Tibial artery (tissue), 4 donors: ENCODE measurements at regions not wholly inside any gene's neighbourhood (a gene's known extent, or its start where the extent isn't known, plus 50 kb on each side); places are given as distances from the start of the nearest gene placed in this dataset.
"Not testable (repeated sequence)": the region's sequence is repeated elsewhere in the genome, so short reads cannot be mapped to it uniquely, and the experiment has no call there.

Experiments used
- DNase-seq, 2 donors: peaks; one replicate each; pipeline ENCODE4 v3.0.0-alpha.2; 2019
- H3K27ac ChIP-seq, 2 donors: fragments of 200-600 bp; sonication (generic) in 1 of 2; 1 replicate in 1 of 2; 2 replicates in 1 of 2; pipeline ENCODE4 v1.5.1; 2018 to 2019; ENCODE audit warnings: mild to moderate bottlenecking in 1 of 2
- H3K27me3 ChIP-seq, 2 donors: fragments of 200-600 bp; sonication (generic) in 1 of 2; one replicate each; pipeline versions ENCODE4 v1.5.1 to v1.6.0; 2016 to 2019
- H3K36me3 ChIP-seq, 3 donors: fragments of 200-600 bp; sonication (generic) in 2 of 3; one replicate each; pipeline ENCODE4 v1.5.1; 2016 to 2019; ENCODE audit warnings: mild to moderate bottlenecking in 2 of 3
- H3K4me1 ChIP-seq, 4 donors: fragments of 200-600 bp; sonication (generic) in 2 of 4; 1 replicate in 3 of 4; 2 replicates in 1 of 4; pipeline ENCODE4 v1.5.1; 2016 to 2019
- H3K4me3 ChIP-seq, 2 donors: fragments of 200-600 bp; sonication (generic) in 1 of 2; 1 replicate in 1 of 2; 2 replicates in 1 of 2; pipeline ENCODE4 v1.5.1; 2018 to 2019; ENCODE audit warnings: mild to moderate bottlenecking in 2 of 2
- H3K9me3 ChIP-seq, 3 donors: fragments of 200-600 bp; sonication (generic) in 1 of 3; one replicate each; pipeline ENCODE4 v1.5.1; 2016 to 2019
- intact Hi-C: fragments of 100-400 bp; cut with DNase I; formaldehyde crosslinking; loops from one replicate; pipeline ENCODE4 v1.15.0; 2023; ENCODE audit warnings: low total_unique reads
- TF ChIP-seq, protein P1 (sequence below), 2 experiments: fragments of 200-600 bp in 1 of 2; fragments of 450-650 bp in 1 of 2; IDR thresholded peaks; one replicate each; pipeline ENCODE4 v1.5.1; 2017 to 2019; ENCODE audit warnings: antibody characterized with exemption in 2 of 2, mild to moderate bottlenecking in 1 of 2, moderate library complexity in 1 of 2

DNA sequence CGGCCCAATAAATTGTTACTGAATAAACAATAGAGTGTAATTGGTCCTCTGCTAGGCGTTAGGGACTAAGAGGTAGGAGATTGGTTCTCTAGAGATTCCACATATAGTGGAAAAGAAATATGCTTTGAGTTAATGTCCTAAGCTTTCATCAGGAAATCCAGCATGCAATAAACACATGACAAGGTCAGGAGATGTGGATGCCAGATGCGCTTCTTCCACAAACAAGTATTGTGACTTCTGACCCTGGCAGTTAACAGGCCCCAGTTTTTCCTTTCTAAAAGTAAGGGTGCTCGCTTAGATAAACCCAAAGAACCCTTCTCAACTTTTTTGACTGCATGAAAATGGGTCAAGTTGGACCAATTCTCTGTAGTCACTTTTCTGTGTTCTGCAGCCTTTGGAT is 146.5 kb upstream of the SOX21 start:
- H3K9me3 ChIP-seq: no peaks in the 10 kb centered on the region
- peaks cover 0 to 4% of the 10 kb centered on the region in 2 donors for H3K27me3 ChIP-seq
- H3K36me3 ChIP-seq: no peaks in the 10 kb centered on the region
- TF ChIP-seq, protein P1, sequence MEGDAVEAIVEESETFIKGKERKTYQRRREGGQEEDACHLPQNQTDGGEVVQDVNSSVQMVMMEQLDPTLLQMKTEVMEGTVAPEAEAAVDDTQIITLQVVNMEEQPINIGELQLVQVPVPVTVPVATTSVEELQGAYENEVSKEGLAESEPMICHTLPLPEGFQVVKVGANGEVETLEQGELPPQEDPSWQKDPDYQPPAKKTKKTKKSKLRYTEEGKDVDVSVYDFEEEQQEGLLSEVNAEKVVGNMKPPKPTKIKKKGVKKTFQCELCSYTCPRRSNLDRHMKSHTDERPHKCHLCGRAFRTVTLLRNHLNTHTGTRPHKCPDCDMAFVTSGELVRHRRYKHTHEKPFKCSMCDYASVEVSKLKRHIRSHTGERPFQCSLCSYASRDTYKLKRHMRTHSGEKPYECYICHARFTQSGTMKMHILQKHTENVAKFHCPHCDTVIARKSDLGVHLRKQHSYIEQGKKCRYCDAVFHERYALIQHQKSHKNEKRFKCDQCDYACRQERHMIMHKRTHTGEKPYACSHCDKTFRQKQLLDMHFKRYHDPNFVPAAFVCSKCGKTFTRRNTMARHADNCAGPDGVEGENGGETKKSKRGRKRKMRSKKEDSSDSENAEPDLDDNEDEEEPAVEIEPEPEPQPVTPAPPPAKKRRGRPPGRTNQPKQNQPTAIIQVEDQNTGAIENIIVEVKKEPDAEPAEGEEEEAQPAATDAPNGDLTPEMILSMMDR (IDR thresholded peaks at IDR 0.05): no peak
- H3K4me3 ChIP-seq: no peak overlapping the region
- no peak overlapping the region for H3K27ac ChIP-seq
- DNase-seq: no peak
- peaks cover 0 to 3% (median 1%) of the 10 kb centered on the region in 4 donors for H3K4me1 ChIP-seq
- intact Hi-C loops: no loop called here

DNA sequence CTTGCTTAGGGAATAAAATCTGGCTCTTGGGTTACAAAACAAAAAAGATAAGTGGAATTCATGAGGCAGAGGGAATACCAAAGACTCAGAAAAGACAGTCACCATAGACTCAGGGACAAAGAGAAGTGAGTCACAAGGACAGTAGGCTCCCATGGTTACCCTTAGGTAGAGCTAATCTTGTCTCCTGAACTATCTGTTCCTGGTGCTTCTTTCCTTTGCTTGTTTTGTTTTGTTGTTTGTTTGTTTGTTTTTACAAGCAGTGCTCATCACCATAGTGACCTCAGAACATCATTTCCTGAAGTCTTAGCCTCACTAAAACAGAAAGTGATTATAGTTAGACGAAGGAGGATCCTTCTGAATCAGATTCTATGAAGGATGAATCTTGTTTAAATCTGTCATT is 142.3 kb upstream of the SOX21 start:
- H3K9me3 ChIP-seq: no peaks in the 10 kb centered on the region

DNA sequence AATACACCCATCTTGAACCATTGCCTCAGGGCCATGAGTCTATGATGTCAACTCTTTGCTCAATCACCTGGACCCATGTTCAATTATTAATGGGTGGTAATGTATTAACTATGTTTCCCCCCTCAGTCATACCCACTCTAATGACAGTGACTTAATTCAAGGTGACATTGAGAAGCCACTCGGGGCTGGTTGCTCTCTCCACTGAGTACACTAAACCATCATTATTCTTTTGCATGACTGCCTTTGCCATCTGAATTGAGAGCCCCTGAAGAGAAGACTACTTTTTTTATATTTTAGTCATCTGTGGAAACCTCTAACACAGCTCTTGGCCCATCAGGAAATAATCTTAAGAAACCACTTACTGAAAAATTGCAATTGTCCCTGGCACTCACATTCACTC is 139.2 kb upstream of the SOX21 start:
- TF ChIP-seq, protein P1 (IDR thresholded peaks at IDR 0.05): no peak
- Histone ChIP-seq H3K27me3 (no peaks in the 10 kb centered on the region), H3K4me3 (no peak overlapping the region), H3K4me1 (no peaks in the 10 kb centered on the region), H3K9me3 (no peaks in the 10 kb centered on the region), H3K27ac (no peak overlapping the region), H3K36me3 (no peaks in the 10 kb centered on the region)
- no peak for DNase-seq
- intact Hi-C loops: no loop called here

More for the DNA sequence above, 142.3 kb upstream of the SOX21 start:
- Histone ChIP-seq H3K27me3 (peaks cover 0 to 4% of the 10 kb centered on the region in 2 donors), H3K4me1 (no peaks in the 10 kb centered on the region), H3K36me3 (no peaks in the 10 kb centered on the region), H3K27ac (no peak overlapping the region), H3K4me3 (no peak overlapping the region)
- intact Hi-C loops: no loop called here
- DNase-seq: no peak
- TF ChIP-seq, protein P1 (IDR thresholded peaks at IDR 0.05): no peak

DNA sequence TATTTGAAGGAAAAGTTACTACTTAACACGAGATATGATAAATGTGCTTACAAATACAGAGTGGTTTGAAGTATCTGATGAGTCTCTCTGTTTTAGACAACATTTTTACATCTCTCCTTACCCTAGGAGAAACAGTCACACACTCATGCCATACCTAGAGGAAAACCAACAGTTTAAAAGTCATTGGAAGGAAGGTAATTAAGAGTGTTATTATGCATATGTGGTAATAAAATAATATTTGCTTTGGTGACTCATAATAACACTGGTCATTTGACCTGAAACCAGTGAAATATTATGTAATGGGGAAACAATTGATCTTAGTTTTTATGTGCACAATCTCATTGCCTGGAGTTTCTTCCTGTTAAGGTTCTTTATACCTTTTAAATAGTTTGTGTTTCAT is 136.9 kb upstream of the SOX21 start:
- H3K4me3 ChIP-seq: no peak overlapping the region
- TF ChIP-seq, protein P1 (IDR thresholded peaks at IDR 0.05): no peak
- no peak for DNase-seq
- H3K36me3 ChIP-seq: no peaks in the 10 kb centered on the region
- H3K27ac ChIP-seq: no peak overlapping the region
- intact Hi-C loops: no loop called here
- H3K27me3 ChIP-seq: no peaks in the 10 kb centered on the region
- no peaks in the 10 kb centered on the region for H3K9me3 ChIP-seq
- H3K4me1 ChIP-seq: no peaks in the 10 kb centered on the region

DNA sequence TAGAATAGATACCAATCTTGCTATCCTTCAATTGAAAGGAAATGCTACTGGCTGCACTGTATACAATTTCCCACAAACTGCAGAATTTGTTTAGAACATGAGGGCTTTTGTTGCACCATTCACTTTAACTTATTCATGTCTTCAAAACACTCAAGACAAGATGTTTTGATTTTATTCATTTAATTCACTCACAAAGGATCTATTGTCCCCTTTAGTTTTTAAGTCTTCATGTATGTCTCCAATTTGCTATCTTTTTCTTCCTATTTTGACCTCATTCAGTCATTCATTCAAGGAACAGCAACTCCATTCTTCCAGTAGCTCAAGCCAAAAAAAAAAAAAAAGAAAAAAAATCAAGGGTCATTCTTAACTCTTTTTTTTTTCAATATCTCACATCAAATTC is 130.6 kb upstream of the SOX21 start:
- intact Hi-C loops: no loop called here
- Histone ChIP-seq H3K27me3 (no peaks in the 10 kb centered on the region), H3K27ac (no peak overlapping the region), H3K36me3 (no peaks in the 10 kb centered on the region), H3K9me3 (no peaks in the 10 kb centered on the region), H3K4me1 (no peaks in the 10 kb centered on the region), H3K4me3 (no peak overlapping the region)
- TF ChIP-seq, protein P1 (IDR thresholded peaks at IDR 0.05): no peak
- no peak for DNase-seq

DNA sequence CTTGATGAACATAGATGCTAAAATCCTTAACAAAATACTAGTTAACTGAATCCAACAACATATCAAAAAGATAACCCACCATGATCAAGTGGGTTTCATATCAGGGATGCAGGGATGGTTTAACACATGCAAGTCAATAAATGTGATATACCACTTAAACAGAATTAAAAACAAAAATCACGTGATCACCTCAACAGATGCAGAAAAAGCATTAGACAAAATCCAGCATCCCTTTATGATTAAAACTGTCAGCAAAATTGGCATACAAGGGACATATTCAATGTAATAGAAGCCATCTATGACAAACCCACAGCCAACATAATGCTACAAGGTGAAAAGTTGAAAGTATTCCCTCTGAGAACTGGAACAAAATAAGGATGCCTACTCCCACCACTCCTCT is 124.7 kb upstream of the SOX21 start:
- H3K27ac ChIP-seq, DNase-seq, H3K36me3 ChIP-seq, H3K4me1 ChIP-seq, H3K9me3 ChIP-seq, H3K27me3 ChIP-seq, H3K4me3 ChIP-seq, intact Hi-C loops: not testable (repeated sequence)
